Prostate gland (tissue), 2 donors: ENCODE measurements at regions not wholly inside any gene's neighbourhood (a gene's known extent, or its start where the extent isn't known, plus 50 kb on each side); places are given as distances from the start of the nearest gene placed in this dataset.

ENCODE experiments used
- DNase-seq: peaks from one replicate; pipeline ENCODE4 v3.0.0-alpha.2; 2019; ENCODE audit warnings: low spot score
- H3K27ac ChIP-seq, 2 donors: fragments of 200-600 bp; sonication (generic); 2 replicates each; pipeline ENCODE4 v1.5.1; 2017 to 2019
- H3K27me3 ChIP-seq: fragments of 200-600 bp; sonication (generic); replicated peaks from 2 replicates; pipeline ENCODE4 v1.5.1; 2019; ENCODE audit not compliant: insufficient read depth
- H3K36me3 ChIP-seq, 2 donors: fragments of 200-600 bp; sonication (generic); 1 replicate in 1 of 2; 2 replicates in 1 of 2; pipeline versions ENCODE4 v1.5.1 to v1.8.1; 2017 to 2019
- H3K4me1 ChIP-seq: fragments of 200-600 bp; sonication (generic); replicated peaks from 2 replicates; pipeline ENCODE4 v1.5.1; 2019
- H3K4me3 ChIP-seq, 2 donors: fragments of 200-600 bp; sonication (generic); 2 replicates each; pipeline ENCODE4 v1.5.1; 2017 to 2019
- H3K9me3 ChIP-seq: fragments of 200-600 bp; sonication (generic); 2 replicates; pipeline ENCODE4 v1.5.1; 2017
- POLR2A ChIP-seq: fragments of 450-650 bp; IDR thresholded peaks from one replicate; pipeline ENCODE4 v1.6.1; 2016; ENCODE audit warnings: antibody characterized with exemption, mild to moderate bottlenecking
- POLR2AphosphoS5 ChIP-seq: sonication (generic); formaldehyde crosslinking; IDR thresholded peaks from one replicate; pipeline ENCODE4 v1.6.1; 2017; ENCODE audit warnings: antibody characterized with exemption
- WGBS: methylation state at CpG from one replicate; pipeline ENCODE4 v1.1.5; 2018; 5-methylcytosine and 5-hydroxymethylcytosine counted together
- intact Hi-C: fragments of 100-400 bp; cut with DNase I; formaldehyde crosslinking; loops from one replicate; pipeline ENCODE4 v1.14.2; 2022
- TF ChIP-seq, protein P1 (sequence below), 4 experiments: fragments of 200-600 bp in 2 of 4; fragments of 450-650 bp in 2 of 4; sonication (generic) in 2 of 4; IDR thresholded peaks; 1 replicate in 3 of 4; 2 replicates in 1 of 4; pipeline ENCODE4 v1.5.1; 2016 to 2019; ENCODE audit warnings: antibody characterized with exemption in 4 of 4, mild to moderate bottlenecking in 2 of 4, moderate library complexity in 2 of 4

DNA sequence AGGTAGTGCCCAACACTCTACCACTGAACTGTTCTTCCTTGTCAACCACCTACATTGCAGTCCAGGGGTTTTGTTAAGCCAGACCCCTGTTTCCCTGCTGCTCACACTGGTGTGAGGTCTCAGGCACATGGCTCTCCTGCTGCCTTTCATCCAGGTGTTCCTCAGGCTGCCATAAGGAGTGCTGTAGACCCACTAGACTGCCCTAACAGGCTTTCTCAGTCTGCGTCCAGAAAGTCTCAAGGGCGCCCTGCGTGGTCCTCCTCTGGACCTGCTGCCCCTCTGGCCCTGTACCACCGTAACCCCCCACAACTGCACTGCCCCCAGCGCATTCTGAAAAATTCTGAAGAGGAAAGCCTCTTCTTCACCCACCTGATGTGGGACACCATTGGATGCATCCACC, 225.7 kb upstream of the ANKRD30A start:
- TF ChIP-seq POLR2AphosphoS5, result no peak
- TF ChIP-seq, protein P1, sequence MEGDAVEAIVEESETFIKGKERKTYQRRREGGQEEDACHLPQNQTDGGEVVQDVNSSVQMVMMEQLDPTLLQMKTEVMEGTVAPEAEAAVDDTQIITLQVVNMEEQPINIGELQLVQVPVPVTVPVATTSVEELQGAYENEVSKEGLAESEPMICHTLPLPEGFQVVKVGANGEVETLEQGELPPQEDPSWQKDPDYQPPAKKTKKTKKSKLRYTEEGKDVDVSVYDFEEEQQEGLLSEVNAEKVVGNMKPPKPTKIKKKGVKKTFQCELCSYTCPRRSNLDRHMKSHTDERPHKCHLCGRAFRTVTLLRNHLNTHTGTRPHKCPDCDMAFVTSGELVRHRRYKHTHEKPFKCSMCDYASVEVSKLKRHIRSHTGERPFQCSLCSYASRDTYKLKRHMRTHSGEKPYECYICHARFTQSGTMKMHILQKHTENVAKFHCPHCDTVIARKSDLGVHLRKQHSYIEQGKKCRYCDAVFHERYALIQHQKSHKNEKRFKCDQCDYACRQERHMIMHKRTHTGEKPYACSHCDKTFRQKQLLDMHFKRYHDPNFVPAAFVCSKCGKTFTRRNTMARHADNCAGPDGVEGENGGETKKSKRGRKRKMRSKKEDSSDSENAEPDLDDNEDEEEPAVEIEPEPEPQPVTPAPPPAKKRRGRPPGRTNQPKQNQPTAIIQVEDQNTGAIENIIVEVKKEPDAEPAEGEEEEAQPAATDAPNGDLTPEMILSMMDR (IDR thresholded peaks at IDR 0.05), result no peak
- no peak for TF ChIP-seq POLR2A
- H3K4me1 ChIP-seq, result no peaks in the 10 kb centered on the region
- no peak overlapping the region for H3K4me3 ChIP-seq
- DNase-seq, result no peak
- 91% methylated on average over 5 of the region's 5 CpGs for WGBS
- no peaks in the 10 kb centered on the region for H3K27me3 ChIP-seq
- H3K36me3 ChIP-seq, result no peaks in the 10 kb centered on the region
- intact Hi-C loops, result no loop called here
- H3K27ac ChIP-seq, result no peak overlapping the region
- no peaks in the 10 kb centered on the region for H3K9me3 ChIP-seq

DNA sequence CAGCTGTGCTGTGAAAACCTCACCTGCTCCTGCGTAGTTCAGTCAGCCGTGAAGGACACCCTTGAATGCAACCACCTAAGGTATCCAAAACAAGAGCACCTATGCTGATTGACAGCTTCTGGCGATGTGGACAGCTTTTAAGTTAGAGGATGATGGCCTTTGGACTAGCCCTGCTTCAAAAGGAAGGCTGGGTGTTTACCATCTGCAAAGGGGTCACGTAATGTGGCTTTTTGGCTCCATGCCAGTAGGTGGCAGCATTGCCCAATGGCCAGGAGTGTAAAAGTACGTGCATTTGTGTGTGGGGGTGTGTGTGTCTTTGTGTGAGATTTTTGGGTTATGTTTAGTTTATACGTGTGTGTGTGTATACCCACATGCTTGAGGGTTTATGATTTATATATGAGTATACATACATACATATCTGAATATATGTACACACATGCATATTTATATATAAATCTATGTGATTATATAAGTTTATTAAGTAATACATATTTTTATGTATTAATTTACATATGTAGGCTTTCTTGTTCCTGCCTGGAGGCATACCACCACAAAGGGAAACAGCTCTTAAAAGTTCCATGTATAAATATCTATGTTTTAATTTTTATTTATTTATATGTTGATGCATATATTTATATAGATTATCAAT, 236.3 kb upstream of the ANKRD30A start:
- no peak overlapping the region for H3K4me3 ChIP-seq
- H3K36me3 ChIP-seq, result no peaks in the 10 kb centered on the region
- WGBS, result 34% methylated on average over 6 of the region's 6 CpGs
- intact Hi-C loops, result no loop called here
- H3K27ac ChIP-seq, result no peak overlapping the region
- TF ChIP-seq, protein P1 (IDR thresholded peaks at IDR 0.05), result no peak
- no peak for TF ChIP-seq POLR2A
- no peak for TF ChIP-seq POLR2AphosphoS5
- no peaks in the 10 kb centered on the region for H3K4me1 ChIP-seq
- H3K9me3 ChIP-seq, result no peaks in the 10 kb centered on the region
- DNase-seq, result no peak
- no peaks in the 10 kb centered on the region for H3K27me3 ChIP-seq

DNA sequence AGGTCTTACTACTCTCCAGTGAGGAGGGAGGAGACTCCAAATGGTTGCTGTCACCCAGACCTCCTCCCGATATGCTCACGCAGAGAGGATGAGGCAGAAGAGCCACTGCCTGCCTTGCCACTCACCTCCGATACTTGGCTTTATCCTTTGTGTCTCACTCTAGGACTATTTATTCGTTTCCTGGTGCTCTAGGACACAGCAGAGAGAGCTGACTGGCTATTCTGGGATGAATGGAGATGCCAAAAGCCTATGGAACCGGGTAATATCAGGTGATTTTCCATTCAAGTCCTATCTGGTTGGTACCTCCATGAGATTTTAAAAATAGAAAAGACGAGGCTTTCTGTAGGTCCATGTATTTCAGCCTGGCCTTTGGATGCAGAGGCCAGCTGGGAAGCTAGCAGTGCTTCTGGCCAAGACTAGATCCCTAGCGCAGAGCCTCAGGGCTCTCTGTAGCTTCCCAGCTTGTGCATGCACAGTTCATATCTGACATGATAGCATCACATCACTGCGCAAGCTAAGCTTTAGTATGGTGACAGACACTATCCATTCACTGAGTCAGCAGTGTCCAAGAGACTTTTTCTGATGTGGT, 239.0 kb upstream of the ANKRD30A start:
- Histone ChIP-seq H3K4me3 (no peak overlapping the region), H3K4me1 (no peaks in the 10 kb centered on the region), H3K9me3 (no peaks in the 10 kb centered on the region), H3K27ac (no peak overlapping the region), H3K27me3 (no peaks in the 10 kb centered on the region), H3K36me3 (no peaks in the 10 kb centered on the region)
- intact Hi-C loops, result no loop called here
- TF ChIP-seq POLR2A (no peak), POLR2AphosphoS5 (no peak)
- TF ChIP-seq, protein P1 (IDR thresholded peaks at IDR 0.05), result no peak
- no peak for DNase-seq
- WGBS, result 84% methylated on average over 8 of the region's 8 CpGs

DNA sequence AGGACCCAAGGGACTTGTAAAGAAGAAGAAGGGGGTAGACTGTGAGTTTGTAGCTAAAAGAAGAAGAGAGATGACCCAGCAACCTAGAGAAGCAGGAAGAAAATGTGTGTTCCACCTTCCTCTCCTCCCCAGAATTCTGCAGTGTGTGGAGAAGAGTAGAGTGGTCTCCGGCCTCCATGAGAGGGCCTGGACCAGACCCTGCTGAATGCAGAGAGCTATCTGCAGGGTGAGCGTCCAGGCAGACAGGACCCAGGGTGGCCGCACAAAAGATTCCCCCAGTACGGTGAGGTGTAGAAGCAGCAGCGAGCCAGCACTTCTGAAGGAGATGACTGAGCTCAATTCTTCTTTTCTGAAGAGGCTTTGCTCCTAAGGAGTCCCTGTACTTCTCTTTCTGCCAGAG, 239.7 kb upstream of the ANKRD30A start:
- no peaks in the 10 kb centered on the region for H3K4me1 ChIP-seq
- intact Hi-C loops, result no loop called here
- no peaks in the 10 kb centered on the region for H3K36me3 ChIP-seq
- TF ChIP-seq, protein P1 (IDR thresholded peaks at IDR 0.05), result no peak
- TF ChIP-seq POLR2AphosphoS5 (no peak), POLR2A (no peak)
- no peaks in the 10 kb centered on the region for H3K27me3 ChIP-seq
- WGBS, result 84% methylated on average over 5 of the region's 5 CpGs
- no peak overlapping the region for H3K27ac ChIP-seq
- H3K4me3 ChIP-seq, result no peak overlapping the region
- no peak for DNase-seq
- H3K9me3 ChIP-seq, result no peaks in the 10 kb centered on the region

DNA sequence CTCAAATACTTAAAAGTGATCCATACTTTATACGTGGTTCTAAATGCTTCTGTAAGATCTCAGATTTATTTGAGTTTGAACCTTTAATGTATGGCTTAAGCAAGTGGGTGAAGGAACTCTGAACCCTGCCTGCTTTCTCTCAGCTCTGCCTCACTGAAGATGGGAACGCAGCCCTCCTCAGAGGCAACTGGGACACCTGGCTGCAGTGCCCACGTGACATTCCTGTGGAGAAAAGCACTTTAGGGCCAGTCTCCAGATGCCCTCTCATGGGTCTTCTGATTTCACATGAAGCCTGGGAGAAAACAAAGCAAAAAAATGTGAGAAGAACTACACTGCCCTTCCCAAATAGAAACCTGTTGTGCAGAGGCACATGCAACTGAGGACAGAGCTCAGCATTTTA, 242.6 kb upstream of the ANKRD30A start:
- Histone ChIP-seq H3K36me3 (no peaks in the 10 kb centered on the region), H3K27ac (no peak overlapping the region), H3K9me3 (no peaks in the 10 kb centered on the region), H3K4me3 (no peak overlapping the region), H3K4me1 (no peaks in the 10 kb centered on the region), H3K27me3 (no peaks in the 10 kb centered on the region)
- 71% methylated on average over 3 of the region's 3 CpGs for WGBS
- intact Hi-C loops, result loop anchor here (5.0 kb wide), 1 partner anchor 1245 kb away; no protein-coding TSS in a partner anchor
- TF ChIP-seq POLR2AphosphoS5 (no peak), POLR2A (no peak)
- TF ChIP-seq, protein P1 (IDR thresholded peaks at IDR 0.05), result no peak
- DNase-seq, result no peak
